ENCODE measurements at regions not wholly inside any gene's neighbourhood (a gene's known extent, or its start where the extent isn't known, plus 50 kb on each side); places are given as distances from the start of the nearest gene placed in this dataset.

GRCh38 chr2:83615511-83615910 is 843.6 kb downstream of the SUCLG1 start:
- DNase-seq = peak; percentile 71

DNA sequence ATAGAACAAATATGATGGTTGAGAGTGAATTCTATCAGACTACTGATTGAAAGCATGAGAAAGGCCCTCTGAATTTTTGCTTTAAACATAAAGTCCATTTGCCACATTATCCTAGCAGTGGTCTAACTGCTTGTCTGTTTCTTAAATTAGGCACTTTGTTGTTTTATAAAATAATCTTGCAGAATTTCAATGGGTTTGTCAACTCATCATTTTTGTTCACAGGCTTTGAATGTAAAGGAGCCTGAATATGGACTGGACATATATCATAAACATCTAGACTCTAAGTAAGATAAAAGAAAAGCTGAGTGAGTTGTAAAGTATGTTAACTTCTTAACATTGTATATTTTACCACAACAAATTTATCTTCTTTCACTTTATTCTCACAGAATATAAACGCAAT is 845.9 kb downstream of the SUCLG1 start:
- DNase-seq = no peak

- no peak for DNase-seq
Observed at GRCh38 chr2:83602753-83603152, 856.3 kb downstream of the SUCLG1 start.

GRCh38 chr2:83596592-83597282 is 862.3 kb downstream of the SUCLG1 start:
- DNase-seq = peak; percentile 63

- DNase-seq = peak; percentile 38
Observed at GRCh38 chr2:83595926-83596325, 863.2 kb downstream of the SUCLG1 start.

DNA sequence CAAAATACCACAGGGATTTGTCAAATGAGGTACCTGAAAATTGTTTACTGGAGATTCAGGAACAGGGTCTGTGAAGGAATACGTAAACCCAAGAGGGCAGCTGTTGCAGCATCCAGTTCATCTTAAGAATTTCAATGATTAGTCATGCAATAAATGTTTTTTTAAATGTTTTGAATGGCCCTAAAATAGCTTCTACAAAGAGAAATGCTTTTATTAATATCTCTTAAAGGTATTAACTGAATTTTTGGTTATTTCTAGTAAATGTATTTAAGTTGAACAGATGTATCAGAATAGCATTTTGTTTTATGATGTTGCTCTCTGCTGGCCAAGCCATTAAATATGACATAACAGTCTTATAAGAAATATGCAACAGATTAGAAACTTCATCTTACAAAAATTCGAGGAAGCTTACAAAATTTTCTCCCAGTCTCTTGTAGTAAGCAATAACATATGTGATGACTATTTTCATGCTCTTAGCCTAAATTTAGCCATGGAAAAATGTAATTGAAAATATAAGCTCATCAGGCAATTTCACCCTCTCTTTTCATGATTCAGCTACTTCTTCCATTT is 863.9 kb downstream of the SUCLG1 start:
- peak; percentile 93 for DNase-seq

DNA sequence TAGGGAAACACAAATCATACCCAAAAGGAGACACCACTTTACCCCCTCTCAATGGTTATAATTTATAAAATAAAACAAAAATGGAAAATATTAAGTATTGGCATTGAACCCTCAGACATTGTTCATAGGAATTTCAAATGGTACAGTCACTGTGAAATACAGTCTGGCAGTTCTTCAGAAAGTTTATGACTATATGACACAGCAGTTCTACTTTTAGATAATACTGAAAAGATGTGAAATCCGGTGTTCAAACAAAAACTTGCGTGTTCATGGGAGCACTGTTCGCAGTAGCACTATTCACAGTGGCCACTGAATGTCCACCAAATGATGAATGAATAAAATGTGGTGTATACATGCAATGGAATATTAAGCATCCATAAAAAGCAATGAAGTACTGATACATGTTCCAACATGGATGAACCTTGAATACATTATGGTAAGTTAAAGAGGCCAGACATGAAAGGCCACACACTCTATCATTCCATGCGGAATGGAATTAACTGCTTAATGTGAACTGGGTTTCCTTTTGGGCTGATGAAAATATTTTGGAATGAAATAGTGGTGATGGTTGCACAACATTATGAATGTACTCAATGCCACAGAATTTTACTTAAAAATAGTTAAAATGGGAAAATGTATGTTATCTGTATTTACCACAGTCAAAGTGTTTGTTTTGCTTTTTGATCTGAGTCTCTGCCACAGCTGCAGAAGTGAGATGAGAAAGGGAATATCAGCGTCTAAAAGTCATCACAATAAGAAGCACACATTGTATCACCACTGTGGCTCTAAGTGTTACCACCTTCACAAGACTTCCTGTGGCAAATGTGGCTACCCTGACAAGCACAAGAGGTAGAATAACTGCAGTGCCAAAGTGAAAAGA is 864.6 kb downstream of the SUCLG1 start:
- DNase-seq = peak; percentile 76

DNA sequence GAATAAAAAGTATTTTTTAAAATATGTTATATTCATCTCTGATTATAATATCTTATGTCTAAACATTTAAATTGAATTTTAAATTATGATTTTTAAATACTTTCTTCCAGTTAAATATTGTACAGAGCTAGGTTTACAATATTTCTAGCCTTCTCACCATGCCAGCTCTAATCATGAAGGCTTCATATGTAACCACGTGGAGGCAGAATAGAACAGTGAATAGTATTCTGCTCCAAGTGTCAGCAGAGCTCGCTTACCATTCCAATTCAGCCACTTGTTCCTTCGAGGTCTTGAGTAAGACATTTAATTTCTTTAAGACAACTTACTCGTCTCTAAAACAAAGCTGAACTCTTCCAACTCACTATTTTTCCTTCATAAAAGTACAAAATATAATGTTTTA is 871.8 kb downstream of the SUCLG1 start:
- DNase-seq = no peak

- DNase-seq = no peak
Observed at GRCh38 chr2:83585250-83585649, 873.8 kb downstream of the SUCLG1 start.

- DNase-seq = peak; percentile 87
Observed at GRCh38 chr2:83584672-83585071, 874.4 kb downstream of the SUCLG1 start.

DNA sequence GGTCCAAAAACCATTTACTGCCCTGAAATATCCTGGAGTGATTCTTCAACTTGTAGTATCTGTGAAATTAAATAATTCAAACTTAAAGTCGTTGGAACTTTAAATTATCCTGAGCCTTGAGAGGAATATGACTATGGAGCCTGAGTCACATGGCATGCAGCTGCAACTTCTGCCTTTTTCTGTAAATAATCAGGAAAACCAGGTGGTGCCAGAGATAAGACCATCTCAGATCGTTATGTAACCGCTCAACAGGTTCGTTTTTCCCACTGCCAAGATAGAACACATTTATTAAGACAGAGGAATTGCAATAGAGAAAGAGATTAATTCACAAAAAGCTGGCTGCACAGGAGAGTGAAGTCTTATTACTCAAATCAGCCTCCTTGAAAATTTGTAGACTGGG is 876.5 kb downstream of the SUCLG1 start:
- no peak for DNase-seq

DNA sequence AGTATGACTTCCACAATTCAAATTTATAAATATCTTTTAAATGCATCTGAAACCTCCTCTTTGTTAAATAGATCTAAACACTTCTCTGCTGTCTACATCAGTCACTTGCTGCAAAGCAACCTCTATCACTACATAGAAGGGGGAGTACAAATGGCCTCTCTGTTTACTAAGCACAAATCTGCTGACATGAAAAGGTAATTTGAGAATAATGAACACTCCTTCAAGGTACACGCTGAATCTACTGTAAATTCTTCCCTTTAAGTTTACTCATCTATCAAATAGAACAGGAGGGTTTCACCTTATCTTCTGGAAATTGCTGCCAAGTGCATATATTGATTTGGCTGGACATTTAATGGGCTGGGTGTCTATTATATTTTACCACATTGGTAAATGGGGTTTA is 879.6 kb downstream of the SUCLG1 start:
- DNase-seq = no peak

- no peak for DNase-seq
Observed at GRCh38 chr2:83578405-83578804, 880.7 kb downstream of the SUCLG1 start.

- DNase-seq = no peak
Observed at GRCh38 chr2:83574614-83575013, 884.5 kb downstream of the SUCLG1 start.

GRCh38 chr2:83573060-83573459 is 886.0 kb downstream of the SUCLG1 start:
- no peak for DNase-seq

GRCh38 chr2:83572400-83572799 is 886.7 kb downstream of the SUCLG1 start:
- no peak for DNase-seq

DNA sequence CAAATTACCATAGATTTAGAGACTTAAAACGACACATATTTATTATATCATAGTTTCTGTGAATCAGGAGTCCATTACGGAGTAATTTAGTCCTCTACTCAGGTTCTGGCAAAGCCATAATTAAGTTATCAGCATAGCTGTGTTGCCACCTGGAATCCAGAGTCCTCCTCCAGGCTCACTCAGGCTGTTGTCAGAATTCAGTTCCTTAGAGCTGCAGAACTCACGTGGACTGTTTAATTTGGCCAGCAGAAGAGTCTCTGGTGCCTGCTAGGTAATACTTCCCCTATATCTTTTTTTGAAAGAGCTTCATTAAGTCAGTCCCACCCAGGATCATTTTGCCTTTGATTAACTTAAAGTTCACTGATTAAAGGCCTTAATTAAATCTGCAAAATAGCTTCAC is 891.5 kb downstream of the SUCLG1 start:
- no peak for DNase-seq

DNA sequence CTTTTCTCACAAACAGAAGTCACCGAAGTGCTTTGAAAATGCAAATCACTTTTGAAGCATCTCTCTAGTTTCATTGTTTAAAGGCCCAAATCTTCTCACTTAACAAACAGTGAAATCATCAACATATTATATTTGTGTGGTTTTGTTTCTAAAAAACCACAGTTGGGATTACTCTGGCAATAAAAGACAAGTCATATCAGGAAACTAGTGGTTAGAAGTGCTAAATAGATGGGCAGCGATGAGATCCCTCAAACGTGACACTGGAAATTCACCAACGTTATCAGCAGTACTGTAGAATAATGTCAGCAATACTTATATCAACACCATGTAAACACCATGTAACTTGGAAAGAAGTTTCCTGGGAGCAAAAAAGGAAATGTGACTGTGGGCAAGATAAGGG is 893.5 kb downstream of the SUCLG1 start:
- DNase-seq = no peak

DNA sequence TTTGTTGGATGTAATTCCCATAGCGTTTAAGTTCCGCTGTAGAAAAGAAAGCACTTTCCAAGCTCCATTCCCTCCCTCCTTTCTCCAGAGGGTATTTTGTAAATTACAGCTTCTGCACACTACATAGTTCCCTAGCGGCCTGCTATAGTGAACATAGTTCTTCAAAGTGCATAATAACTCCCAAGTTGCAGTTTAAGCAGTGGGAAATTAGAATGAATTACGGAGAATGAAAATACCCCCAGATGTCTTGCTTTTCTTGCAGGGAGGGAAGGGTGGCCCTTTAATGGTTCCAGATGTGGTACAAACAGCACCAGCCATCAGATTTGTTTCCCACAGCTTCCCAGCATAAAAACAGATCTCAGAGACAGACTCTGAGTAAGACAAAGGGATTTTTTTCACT is 893.9 kb downstream of the SUCLG1 start:
- peak; percentile 31 for DNase-seq

- no peak for DNase-seq
Observed at GRCh38 chr2:83561592-83561991, 897.5 kb downstream of the SUCLG1 start.

DNA sequence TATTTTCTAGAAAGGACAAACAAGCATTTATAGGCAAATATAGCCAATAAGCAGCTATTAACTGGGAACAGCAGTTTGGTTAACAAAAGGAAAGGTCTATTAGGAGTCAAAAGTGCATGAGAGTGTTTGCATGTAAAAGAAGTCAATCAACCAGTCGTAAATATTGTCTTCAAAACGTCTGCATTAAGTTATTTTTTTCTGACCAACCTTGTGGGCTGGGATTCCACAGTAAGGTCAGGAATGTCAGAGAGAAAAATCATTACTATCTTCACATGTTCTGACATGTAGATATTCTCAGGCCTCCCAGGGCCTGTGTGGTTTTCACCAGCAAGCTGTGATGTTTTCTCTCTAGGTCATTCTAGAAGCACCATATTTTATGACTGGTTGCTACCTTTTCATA is 922.5 kb downstream of the SUCLG1 start:
- peak; percentile 44 for DNase-seq

- no peak for DNase-seq
Observed at GRCh38 chr2:83534416-83534815, 924.7 kb downstream of the SUCLG1 start.

DNA sequence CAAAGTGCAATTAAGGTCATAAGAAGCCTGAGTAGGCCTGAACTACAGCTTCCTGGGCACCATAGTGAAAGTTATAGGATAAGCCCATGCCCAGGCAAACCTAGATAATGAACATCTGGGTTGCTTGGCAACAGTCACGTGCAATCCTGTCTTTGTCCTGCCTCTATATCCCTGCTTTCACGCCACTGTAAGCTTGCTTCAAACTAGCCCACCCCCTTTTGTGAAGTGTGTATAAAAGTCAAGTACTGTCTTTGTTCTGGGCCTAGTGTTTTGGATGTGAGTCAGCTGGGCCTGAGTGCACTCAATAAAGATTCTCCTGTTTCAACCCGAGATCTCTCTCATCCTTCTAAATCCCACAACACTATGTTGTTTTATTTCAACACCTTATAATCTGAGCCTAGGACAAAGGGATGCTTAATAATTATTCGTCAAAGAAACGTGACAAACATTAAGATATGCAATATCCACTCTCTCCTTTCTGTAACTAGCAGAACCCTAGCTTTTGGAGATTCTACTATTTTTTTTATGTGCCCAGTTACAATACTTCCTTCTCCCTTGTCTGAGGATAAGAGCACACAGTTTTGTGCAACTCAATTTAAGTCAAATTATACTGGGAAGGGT is 927.8 kb downstream of the SUCLG1 start:
- DNase-seq = no peak

Measured in fibroblast of skin of scalp (primary cell).